HK-2 (cell line): ENCODE measurements at regions not wholly inside any gene's neighbourhood (a gene's known extent, or its start where the extent isn't known, plus 50 kb on each side); places are given as distances from the start of the nearest gene placed in this dataset.
"Not testable (repeated sequence)": the region's sequence is repeated elsewhere in the genome, so short reads cannot be mapped to it uniquely, and the experiment has no call there.

ENCODE experiments used
- DNase-seq: peaks from one replicate; pipeline ENCODE4 v3.0.0-alpha.2; 2018; ENCODE audit not compliant: unreplicated experiment

- no peak for DNase-seq
These were observed 312.6 kb downstream of the SIPA1L2 start for GRCh38 chr1:232317350-232317749.

GRCh38 chr1:232316864-232317263, 313.1 kb downstream of the SIPA1L2 start:
- DNase-seq: no peak

GRCh38 chr1:232313876-232314275, 316.1 kb downstream of the SIPA1L2 start:
- DNase-seq: not testable (repeated sequence)

DNA sequence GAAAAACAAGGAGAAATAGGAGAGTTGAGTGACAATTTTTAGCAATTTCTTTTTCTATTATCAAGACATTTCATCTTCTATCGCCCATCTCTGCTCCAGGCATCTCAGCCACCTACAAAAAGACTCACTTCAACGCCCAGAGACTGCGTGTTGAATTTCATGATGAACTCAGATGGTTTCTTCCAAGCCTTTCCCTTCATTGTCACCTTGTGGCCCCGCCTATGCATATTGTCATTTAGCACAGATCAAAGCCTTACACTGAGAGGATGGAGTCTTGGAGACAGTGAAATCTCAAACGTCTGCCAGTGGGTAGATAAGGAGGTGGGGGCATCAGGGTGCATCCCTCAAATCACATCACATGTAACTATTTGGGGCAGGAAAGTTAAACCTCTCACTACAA, 319.4 kb downstream of the SIPA1L2 start:
- no peak for DNase-seq

DNA sequence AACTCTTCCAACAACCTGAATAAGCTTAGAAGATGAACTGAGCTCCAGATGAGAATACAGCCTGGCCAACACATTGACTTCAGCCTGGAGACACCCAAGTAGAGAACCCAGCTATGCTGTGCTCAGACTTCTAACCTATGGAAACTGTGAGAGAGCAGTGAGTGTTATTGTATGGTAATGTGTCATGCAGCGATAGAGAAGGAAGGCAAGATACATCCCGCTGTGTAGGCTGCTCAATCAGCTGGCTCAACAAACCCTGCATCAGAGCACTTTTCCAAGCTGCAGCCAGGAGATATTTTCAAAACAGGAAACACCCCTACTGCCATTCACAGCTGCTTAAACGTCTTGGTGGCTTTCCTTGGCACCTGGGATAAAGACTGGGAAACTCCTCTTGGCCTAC, 321.3 kb downstream of the SIPA1L2 start:
- no peak for DNase-seq

GRCh38 chr1:232307296-232308017, 322.5 kb downstream of the SIPA1L2 start:
- DNase-seq: no peak

GRCh38 chr1:232306269-232306961, 323.5 kb downstream of the SIPA1L2 start:
- no peak for DNase-seq

GRCh38 chr1:232305050-232305449, 324.9 kb downstream of the SIPA1L2 start:
- no peak for DNase-seq

GRCh38 chr1:232303222-232303620, 326.7 kb downstream of the SIPA1L2 start:
- DNase-seq: no peak

GRCh38 chr1:232302376-232303221, 327.3 kb downstream of the SIPA1L2 start:
- DNase-seq: no peak

- no peak for DNase-seq
These were observed 328.7 kb downstream of the SIPA1L2 start for GRCh38 chr1:232301246-232301645.

DNA sequence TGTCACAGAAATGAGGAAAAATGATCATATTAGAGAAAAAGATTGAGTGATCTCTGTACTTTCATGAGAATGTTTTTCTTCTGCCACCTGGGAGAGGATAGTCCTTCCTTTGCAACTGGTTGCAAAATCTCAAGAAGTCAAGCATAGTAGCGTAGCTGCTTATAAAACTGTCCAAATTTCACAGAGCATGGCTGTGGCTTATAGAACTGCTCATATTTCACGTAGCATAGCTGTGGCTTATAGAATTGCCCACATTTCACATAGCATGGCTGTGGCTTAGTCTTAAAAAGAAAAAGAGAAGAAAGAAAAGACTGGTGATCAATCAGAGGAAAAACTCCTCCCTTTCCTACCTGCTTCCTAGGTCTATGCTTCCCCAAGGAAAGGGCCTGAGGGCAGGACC, 329.5 kb downstream of the SIPA1L2 start:
- DNase-seq: no peak

DNA sequence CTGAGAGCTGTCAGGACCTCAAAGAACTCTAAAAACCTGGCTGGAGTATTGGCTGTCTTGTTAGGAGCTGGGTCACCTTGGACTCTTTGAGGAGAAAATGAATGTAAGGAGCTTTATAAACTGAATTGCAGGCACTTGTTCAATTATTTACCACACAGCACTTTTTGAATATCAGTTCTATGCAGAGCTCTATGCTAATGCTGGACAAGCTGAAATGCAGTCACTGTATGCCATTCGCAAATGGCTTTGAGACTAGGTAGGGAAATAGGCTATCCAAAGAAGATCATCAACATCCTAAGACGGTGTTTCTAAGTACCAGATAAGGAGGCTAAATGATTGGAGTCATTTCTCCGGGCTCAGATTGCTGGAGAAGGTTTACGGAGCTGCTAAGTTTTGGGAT, 333.5 kb downstream of the SIPA1L2 start:
- no peak for DNase-seq

DNA sequence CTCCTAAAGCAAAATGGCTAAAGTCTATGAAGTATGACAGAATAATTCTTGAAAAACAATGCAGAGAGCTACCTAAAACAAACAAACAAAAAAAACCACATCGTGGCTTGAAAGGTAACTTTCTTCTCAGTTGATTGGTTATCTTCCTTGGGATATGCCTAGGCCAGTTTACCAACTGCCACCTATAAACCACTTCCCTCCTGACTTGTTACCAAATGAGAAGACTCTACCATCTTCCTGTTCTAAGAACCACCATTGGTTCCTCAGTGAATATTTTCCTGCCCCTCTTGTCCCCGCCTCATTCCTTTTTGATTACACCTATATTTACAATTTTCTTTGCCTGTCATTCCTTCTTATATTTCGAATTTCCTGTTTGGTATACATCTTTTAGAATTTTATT, 336.6 kb downstream of the SIPA1L2 start:
- DNase-seq: no peak

- DNase-seq: no peak
These were observed 337.1 kb downstream of the SIPA1L2 start for GRCh38 chr1:232292818-232293217.

GRCh38 chr1:232292239-232292638, 337.7 kb downstream of the SIPA1L2 start:
- no peak for DNase-seq

GRCh38 chr1:232291681-232292080, 338.3 kb downstream of the SIPA1L2 start:
- no peak for DNase-seq

- no peak for DNase-seq
These were observed 338.7 kb downstream of the SIPA1L2 start for GRCh38 chr1:232291261-232291660.

DNA sequence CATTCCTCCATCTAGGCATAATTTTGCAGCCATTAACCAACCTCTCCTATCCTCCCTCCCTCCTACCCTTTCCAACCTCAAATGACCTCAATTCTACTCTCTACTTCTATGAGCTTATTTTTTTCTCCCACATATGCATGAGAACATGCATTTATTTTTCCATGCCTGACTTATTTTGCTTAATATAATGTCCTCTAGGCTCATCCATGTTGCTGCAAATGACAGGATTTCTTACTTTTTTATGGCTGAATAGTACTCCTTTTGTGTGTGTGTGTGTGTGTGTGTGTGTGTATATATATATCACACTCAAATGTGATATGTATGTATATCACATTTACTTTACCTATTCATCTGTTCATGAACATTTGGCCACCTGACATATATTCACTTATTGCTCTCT, 339.4 kb downstream of the SIPA1L2 start:
- DNase-seq: no peak

DNA sequence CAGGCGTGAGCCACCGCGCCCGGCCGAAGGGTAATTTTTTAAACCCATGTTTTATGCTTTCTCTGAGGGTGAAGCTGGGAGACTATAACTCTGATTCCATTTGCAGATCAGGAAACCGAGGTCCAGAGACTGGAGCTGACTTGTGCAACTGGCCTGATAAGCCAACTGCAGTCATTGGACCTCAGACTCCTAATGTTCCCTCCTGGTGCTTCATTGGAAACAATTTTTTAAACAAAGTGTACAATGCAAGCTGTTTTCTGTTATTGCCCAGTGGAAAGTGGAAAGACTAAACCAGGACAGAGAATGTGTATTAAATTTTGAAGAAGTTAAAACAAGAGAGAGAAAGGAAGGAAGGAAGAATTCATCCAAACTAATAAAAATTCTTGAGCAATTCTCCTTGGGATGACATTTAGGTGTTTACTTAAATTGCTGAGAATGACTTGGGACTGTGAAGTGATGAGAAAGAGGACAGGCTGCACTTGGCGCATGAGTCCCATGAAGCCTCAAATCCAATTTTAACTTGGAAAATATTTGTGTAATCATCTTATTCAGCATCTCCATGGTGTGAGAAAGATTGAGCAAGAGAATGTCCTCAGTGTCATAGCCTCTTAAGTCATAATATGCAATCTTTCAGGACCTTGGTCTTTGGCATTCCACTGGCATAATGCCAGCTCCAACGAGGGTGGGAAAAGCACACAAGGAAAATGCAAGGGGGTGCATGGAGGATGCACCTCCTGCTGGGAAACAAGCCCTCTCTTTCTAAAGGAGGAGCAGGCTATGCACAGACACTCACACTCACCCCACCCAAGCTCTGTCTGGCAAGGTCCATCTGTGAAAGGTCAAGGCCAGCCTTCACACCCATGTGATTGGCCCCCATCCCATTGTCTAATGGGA, 342.0 kb downstream of the SIPA1L2 start:
- no peak for DNase-seq

DNA sequence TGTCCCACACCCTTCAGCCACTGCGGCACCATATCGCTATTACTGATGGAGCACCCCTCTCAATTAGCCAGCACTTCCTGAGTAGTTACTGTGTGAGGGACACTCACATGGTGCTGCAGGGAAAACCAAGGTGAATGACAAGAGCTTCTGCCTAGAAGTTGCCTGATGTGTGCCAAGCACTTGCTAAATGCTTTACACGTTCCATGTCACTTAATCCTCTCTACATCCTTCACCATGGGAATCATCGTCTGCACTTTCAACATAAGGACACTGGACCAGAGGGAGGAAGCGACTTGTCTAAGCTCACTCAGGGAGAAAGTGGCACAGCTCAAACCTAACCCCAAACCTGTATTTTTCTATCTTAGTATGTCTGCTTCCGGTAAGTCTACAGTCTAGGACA, 344.8 kb downstream of the SIPA1L2 start:
- DNase-seq: no peak

GRCh38 chr1:232283864-232284263, 346.1 kb downstream of the SIPA1L2 start:
- no peak for DNase-seq
